ENCODE measurements at regions not wholly inside any gene's neighbourhood (a gene's known extent, or its start where the extent isn't known, plus 50 kb on each side); places are given as distances from the start of the nearest gene placed in this dataset.
"Not testable (repeated sequence)": the region's sequence is repeated elsewhere in the genome, so short reads cannot be mapped to it uniquely, and the experiment has no call there.

- DNase-seq = no peak
These were observed 333.1 kb upstream of the RASGEF1B start for GRCh38 chr4:81804849-81805248.

- DNase-seq = no peak
These were observed 330.7 kb upstream of the RASGEF1B start for GRCh38 chr4:81802285-81802846.

DNA sequence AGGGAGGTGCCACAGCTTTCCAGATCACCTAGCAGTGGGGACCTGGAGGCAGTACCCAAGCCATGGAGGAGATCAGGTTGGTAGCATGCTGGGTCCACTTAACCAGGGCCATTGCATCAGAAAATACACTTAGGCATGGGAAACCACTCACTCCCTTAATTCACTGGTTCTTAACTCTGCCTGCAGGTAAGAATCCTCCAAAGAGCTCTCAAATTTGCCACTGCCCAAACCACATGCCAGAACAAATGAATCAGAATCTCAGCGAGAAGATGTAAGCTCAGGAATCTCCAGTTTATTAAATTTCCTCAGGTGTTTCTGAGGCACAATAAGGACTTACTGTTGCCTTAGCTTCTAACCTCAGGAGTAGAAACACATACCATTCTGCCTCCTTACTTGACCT, 327.7 kb upstream of the RASGEF1B start:
- DNase-seq = no peak

- no peak for DNase-seq
These were observed 325.3 kb upstream of the RASGEF1B start for GRCh38 chr4:81796790-81797528.

DNA sequence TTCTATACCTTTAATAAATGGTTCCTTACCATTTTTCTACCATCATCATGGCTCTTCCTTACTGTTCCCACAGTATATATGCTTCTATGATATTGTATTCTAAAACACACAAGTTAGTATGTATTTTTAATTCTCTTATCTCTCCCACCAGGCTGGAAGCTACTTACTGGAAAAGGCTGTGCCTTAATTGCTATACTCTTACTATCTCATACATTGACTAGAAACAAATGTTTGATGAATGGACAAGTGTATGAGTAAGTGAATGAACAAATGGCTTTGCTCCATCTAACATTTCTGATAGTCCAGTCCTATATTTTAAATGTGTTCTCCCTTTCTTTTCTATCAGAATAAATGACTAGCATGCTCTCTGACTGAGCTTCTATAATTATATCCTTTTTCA, 320.8 kb upstream of the RASGEF1B start:
- no peak for DNase-seq

- DNase-seq = no peak
These were observed 318.8 kb upstream of the RASGEF1B start for GRCh38 chr4:81790477-81790876.

DNA sequence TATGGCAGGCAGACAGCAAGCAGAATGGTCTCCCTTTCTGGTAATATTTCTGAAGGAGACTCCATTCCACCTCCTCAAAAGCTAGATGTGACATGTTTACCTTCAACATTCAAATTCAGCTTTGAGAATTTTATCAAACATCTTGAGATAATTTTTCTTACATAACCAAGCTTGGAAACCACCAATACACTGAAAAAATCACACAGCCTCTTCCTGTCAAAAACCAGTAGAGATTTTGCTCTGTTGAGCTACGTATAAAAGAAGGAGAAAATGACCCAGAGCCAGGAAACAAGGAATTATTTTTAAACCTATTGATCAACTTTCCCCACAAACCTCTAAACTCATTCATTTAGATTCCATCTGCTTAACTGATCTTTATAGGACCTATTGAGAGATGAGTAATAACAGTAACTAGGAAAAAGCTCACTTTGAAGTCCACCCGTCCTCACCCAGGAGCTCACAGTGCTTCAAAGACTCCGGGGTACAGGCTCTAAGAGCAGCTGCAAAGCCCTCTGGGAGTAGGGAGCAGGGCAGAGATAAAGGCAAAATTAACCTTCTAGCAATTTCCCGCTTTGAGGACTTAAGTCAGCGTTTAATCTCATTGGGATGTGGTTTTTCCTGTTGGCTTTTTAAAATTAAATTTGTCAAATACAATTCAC, 318.2 kb upstream of the RASGEF1B start:
- no peak for DNase-seq

- DNase-seq = no peak
These were observed 317.5 kb upstream of the RASGEF1B start for GRCh38 chr4:81789158-81789557.

DNA sequence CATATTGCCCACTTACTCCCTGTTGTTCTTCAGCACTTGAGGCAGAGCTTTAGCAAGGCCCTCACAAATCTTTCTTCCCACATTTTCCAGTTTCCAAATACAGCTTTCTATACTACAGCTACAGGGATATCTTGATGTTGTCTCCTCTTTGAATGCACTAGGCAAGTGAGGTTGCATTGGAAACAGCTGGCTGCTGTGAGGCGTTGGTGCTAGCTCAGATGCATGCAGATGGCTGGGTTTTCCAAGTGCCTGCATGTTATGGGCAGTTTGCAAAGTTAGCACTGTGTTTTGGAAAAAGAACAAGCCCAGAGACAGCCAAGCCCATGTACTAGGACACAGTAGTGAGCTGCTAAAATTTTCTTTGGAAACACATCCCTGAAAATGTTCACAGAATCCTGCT, 315.1 kb upstream of the RASGEF1B start:
- DNase-seq = no peak

DNA sequence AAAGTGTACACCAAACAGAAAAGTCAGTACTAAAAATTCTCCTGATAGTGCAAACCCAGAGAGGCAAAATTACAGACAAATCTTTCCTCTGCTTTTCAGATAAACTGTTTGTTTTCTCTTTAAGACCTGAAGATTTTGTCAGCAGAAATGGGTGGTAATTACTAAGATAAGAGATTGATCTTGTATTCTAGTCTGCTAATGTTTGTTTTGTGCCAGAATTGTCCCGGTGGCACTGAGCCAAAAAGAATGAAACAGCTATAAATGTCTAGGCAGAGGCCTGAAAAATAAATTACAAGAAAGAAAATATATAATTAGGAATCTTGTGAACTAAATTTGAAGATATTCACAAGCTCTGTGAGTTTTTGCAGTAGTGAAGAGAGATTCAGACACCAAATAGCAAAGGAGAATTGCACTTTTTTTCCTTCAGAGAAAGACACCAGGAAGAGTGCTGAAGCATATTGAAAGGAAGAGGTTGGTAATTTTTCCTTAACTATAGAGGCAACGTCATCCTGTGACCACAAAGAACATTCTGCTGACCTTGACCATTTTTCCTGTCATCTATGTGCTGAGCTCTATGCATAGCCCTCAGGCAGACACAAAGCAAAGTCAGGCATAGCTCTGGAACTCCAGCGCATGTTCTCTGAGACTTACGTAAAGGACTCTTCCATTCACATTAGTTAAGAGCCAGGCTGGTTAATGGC, 314.5 kb upstream of the RASGEF1B start:
- DNase-seq = peak; percentile 2

GRCh38 chr4:81785338-81785737, 313.6 kb upstream of the RASGEF1B start:
- DNase-seq = no peak

GRCh38 chr4:81783558-81783957, 311.9 kb upstream of the RASGEF1B start:
- no peak for DNase-seq

- no peak for DNase-seq
These were observed 310.1 kb upstream of the RASGEF1B start for GRCh38 chr4:81781799-81782198.

GRCh38 chr4:81777718-81778117, 306.0 kb upstream of the RASGEF1B start:
- not testable (repeated sequence) for DNase-seq

DNA sequence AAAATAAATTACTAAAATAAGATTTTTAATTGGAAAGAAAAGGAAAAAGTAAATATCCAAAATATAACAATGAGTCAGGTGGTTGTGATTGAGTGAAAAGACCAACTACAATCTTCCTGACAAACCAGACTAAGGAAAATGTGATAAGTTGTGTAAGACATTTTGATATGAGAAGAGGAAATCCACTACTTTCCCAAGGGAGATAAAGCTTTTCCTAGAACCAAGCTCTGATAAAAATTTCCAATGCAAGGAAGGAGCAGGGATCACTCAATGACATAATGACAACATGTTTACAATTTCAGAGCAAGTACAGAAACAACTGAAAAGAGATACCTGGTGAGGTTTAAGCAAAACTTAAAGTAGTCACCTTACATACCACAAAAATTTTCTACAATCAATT, 305.1 kb upstream of the RASGEF1B start:
- no peak for DNase-seq

- no peak for DNase-seq
These were observed 301.9 kb upstream of the RASGEF1B start for GRCh38 chr4:81773557-81773956.

GRCh38 chr4:81771721-81772120, 300.0 kb upstream of the RASGEF1B start:
- no peak for DNase-seq

DNA sequence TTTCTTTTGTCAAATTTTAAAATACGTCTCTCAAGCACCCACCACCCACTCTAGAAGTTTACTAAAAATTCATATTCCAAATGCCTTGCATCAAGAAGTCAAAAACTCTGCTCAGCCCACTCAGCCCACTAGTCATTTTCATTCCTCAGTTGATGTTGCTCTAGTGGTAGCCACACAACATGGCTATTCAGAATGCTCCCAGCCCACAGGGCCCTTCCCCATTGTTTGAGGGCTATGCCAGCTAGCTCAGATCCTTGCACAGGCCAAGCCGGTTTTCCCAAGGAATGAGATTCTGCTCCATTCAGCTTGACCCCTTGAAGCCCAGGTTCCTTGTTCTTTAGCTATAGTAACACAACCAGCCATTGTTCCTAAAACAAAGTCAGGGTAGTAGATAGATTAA, 297.5 kb upstream of the RASGEF1B start:
- no peak for DNase-seq

GRCh38 chr4:81758574-81759264, 287.0 kb upstream of the RASGEF1B start:
- no peak for DNase-seq

DNA sequence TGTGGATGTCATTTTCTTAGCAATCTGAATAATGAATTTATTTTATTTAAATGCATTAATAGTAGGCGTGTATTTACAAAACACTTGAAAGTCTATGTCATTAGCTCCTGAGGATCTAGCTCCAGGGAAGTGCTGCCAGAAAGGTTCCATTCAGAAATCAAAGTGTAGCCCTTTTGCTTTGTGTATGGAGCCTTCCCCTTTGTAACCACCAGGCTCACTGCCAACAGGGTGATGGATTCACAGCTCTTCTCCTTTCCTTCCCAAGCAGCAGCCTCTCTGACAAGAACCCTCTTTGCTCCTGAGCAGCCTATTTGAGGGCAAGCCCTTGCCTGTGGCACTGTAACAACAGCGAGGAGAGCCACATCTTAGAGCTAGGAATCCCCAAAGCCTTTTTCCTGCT, 286.0 kb upstream of the RASGEF1B start:
- DNase-seq = no peak

DNA sequence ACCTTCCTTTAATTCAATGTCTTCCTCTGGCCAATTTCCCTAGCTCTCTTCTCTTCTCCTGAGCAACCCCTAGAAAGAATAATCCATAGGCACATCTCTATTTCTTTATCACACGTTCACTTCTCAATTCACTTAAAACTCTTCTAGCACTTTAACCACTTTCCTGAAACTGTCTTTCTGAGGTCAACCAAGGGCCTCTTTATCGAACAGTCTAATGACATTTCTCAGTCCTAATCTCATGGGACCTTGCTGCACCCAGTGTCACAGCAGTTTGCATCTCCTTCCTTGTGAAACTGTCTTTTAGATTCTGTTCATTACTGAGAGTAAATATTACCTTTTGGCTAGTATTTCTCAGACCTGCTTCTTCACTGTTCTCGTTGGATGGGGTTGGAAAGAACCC, 285.3 kb upstream of the RASGEF1B start:
- no peak for DNase-seq

GRCh38 chr4:81756042-81756441, 284.3 kb upstream of the RASGEF1B start:
- no peak for DNase-seq

- no peak for DNase-seq
These were observed 282.5 kb upstream of the RASGEF1B start for GRCh38 chr4:81754169-81754568.

Data from fibroblast of skin of right quadriceps (primary cell).